ENCODE measurements at regions not wholly inside any gene's neighbourhood (a gene's known extent, or its start where the extent isn't known, plus 50 kb on each side); places are given as distances from the start of the nearest gene placed in this dataset.

GRCh38 chr2:180573951-180574350 lies 406.5 kb upstream of the UBE2E3 start:
- TF ChIP-seq REST (tag by site-specific recombination; IDR thresholded peaks at IDR 0.05), result no peak
- no peak for TF ChIP-seq ZNF140 (tag by site-specific recombination; IDR thresholded peaks at IDR 0.05)
- no peak for TF ChIP-seq ZNF2 (tag by site-specific recombination; IDR thresholded peaks at IDR 0.05)
- TF ChIP-seq ZNF184 (tag by site-specific recombination; IDR thresholded peaks at IDR 0.05), result no peak
- TF ChIP-seq, protein P1, sequence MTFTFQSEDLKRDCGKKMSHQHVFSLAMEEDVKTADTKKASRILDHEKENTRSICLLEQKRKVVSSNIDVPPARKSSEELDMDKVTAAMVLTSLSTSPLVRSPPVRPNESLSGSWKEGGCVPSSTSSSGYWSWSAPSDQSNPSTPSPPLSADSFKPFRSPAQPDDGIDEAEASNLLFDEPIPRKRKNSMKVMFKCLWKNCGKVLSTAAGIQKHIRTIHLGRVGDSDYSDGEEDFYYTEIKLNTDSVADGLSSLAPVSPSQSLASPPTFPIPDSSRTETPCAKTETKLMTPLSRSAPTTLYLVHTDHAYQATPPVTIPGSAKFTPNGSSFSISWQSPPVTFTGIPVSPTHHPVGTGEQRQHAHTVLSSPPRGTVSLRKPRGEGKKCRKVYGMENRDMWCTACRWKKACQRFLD (tag by site-specific recombination; IDR thresholded peaks at IDR 0.05), result no peak
- no peak for TF ChIP-seq ZNF114 (tag by site-specific recombination; IDR thresholded peaks at IDR 0.05)
- TF ChIP-seq, protein P2, sequence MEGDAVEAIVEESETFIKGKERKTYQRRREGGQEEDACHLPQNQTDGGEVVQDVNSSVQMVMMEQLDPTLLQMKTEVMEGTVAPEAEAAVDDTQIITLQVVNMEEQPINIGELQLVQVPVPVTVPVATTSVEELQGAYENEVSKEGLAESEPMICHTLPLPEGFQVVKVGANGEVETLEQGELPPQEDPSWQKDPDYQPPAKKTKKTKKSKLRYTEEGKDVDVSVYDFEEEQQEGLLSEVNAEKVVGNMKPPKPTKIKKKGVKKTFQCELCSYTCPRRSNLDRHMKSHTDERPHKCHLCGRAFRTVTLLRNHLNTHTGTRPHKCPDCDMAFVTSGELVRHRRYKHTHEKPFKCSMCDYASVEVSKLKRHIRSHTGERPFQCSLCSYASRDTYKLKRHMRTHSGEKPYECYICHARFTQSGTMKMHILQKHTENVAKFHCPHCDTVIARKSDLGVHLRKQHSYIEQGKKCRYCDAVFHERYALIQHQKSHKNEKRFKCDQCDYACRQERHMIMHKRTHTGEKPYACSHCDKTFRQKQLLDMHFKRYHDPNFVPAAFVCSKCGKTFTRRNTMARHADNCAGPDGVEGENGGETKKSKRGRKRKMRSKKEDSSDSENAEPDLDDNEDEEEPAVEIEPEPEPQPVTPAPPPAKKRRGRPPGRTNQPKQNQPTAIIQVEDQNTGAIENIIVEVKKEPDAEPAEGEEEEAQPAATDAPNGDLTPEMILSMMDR (tag by site-specific recombination; IDR thresholded peaks at IDR 0.05), result no peak
